Mesenchymal stem cell (in vitro differentiated cells and primary cell): ENCODE measurements at regions not wholly inside any gene's neighbourhood (a gene's known extent, or its start where the extent isn't known, plus 50 kb on each side); places are given as distances from the start of the nearest gene placed in this dataset.

ENCODE experiments used
- DNase-seq: peaks from one replicate; pipeline ENCODE4 v3.0.0-alpha.2; 2013
- H2AFZ ChIP-seq: one replicate; pipeline ENCODE4 v1.6.1; 2013; ENCODE audit warnings: low read depth, mild to moderate bottlenecking, control low read depth, inconsistent platforms, low read length, moderate library complexity
- H2AK5ac ChIP-seq: 2 replicates; pipeline ENCODE4 v1.6.1; 2013; ENCODE audit warnings: low read length, moderate library complexity, mild to moderate bottlenecking, inconsistent platforms; ENCODE audit not compliant: severe bottlenecking
- H2BK120ac ChIP-seq: one replicate; pipeline ENCODE4 v1.6.1; 2013; ENCODE audit warnings: low read depth, mild to moderate bottlenecking, inconsistent platforms, low read length, moderate library complexity
- H2BK12ac ChIP-seq, 2 experiments: one replicate each; pipeline ENCODE4 v1.6.1; 2013; ENCODE audit warnings: inconsistent platforms in 2 of 2, low read length in 2 of 2, mild to moderate bottlenecking in 2 of 2, moderate library complexity in 2 of 2, control low read depth in 1 of 2
- H2BK15ac ChIP-seq: one replicate; pipeline ENCODE4 v1.6.1; 2013; ENCODE audit warnings: mild to moderate bottlenecking, low read depth, inconsistent platforms; ENCODE audit not compliant: poor library complexity, severe bottlenecking
- H2BK5ac ChIP-seq: 2 replicates; pipeline ENCODE4 v1.6.1; 2013; ENCODE audit warnings: low read depth, mild to moderate bottlenecking, low read length, control low read depth, inconsistent platforms; ENCODE audit not compliant: poor library complexity, severe bottlenecking
- H3K14ac ChIP-seq, 2 experiments: one replicate each; pipeline ENCODE4 v1.6.1; 2013; ENCODE audit warnings: inconsistent platforms in 2 of 2, low read length in 2 of 2, control low read depth in 1 of 2, mild to moderate bottlenecking in 1 of 2, moderate library complexity in 1 of 2
- H3K18ac ChIP-seq, 2 experiments: one replicate each; pipeline ENCODE4 v1.6.1; 2013; ENCODE audit warnings: inconsistent platforms in 2 of 2, low read length in 2 of 2, control low read depth in 1 of 2, low read depth in 1 of 2, mild to moderate bottlenecking in 1 of 2
- H3K23ac ChIP-seq, 2 experiments: one replicate each; pipeline ENCODE4 v1.6.1; 2013; ENCODE audit warnings: inconsistent platforms in 2 of 2, low read length in 2 of 2, mild to moderate bottlenecking in 2 of 2, moderate library complexity in 2 of 2, control low read depth in 1 of 2
- H3K27ac ChIP-seq: 2 replicates; pipeline ENCODE4 v1.5.1; 2013; ENCODE audit warnings: mild to moderate bottlenecking, moderate library complexity, low read length, control low read depth, inconsistent platforms; ENCODE audit not compliant: poor library complexity, severe bottlenecking
- H3K27me3 ChIP-seq, 2 experiments: 2 replicates each; pipeline versions ENCODE4 v1.6.1 to v1.7.0; 2013; ENCODE audit warnings: low read length in 2 of 2, mild to moderate bottlenecking in 2 of 2, moderate library complexity in 2 of 2, control low read depth in 1 of 2, inconsistent platforms in 1 of 2; ENCODE audit not compliant: control insufficient read depth in 1 of 2, insufficient read depth in 1 of 2
- H3K36me3 ChIP-seq, 2 experiments: 2 replicates each; pipeline versions ENCODE4 v1.6.1 to v1.7.0; 2013; ENCODE audit warnings: low read length in 2 of 2, control low read depth in 1 of 2, inconsistent platforms in 1 of 2, low read depth in 1 of 2, mild to moderate bottlenecking in 1 of 2; ENCODE audit not compliant: insufficient read depth in 2 of 2, control insufficient read depth in 1 of 2
- H3K4ac ChIP-seq, 2 experiments: one replicate each; pipeline ENCODE4 v1.6.1; 2013; ENCODE audit warnings: inconsistent platforms in 2 of 2, low read length in 2 of 2, mild to moderate bottlenecking in 2 of 2, moderate library complexity in 2 of 2, control low read depth in 1 of 2, low read depth in 1 of 2
- H3K4me1 ChIP-seq: 2 replicates; pipeline ENCODE4 v1.6.1; 2013; ENCODE audit warnings: low read depth, low read length, control low read depth; ENCODE audit not compliant: control insufficient read depth, insufficient read depth
- H3K4me2 ChIP-seq: 2 replicates; pipeline ENCODE4 v1.6.1; 2013; ENCODE audit warnings: low read length, mild to moderate bottlenecking, inconsistent platforms; ENCODE audit not compliant: poor library complexity, severe bottlenecking
- H3K4me3 ChIP-seq, 2 experiments: 2 replicates each; pipeline versions ENCODE4 v1.5.1 to v1.7.0; 2013; ENCODE audit warnings: low read length in 2 of 2, mild to moderate bottlenecking in 2 of 2, control low read depth in 1 of 2, low read depth in 1 of 2; ENCODE audit not compliant: insufficient read depth in 1 of 2
- H3K79me1 ChIP-seq: replicated peaks from 2 replicates; pipeline ENCODE4 v1.6.1; 2013; ENCODE audit warnings: mild to moderate bottlenecking, control low read depth, low read length, inconsistent platforms; ENCODE audit not compliant: poor library complexity, severe bottlenecking
- H3K9ac ChIP-seq: 2 replicates; pipeline ENCODE4 v1.7.0; 2013; ENCODE audit warnings: mild to moderate bottlenecking, low read length, moderate library complexity
- H3K9me3 ChIP-seq: 2 replicates; pipeline ENCODE4 v1.7.0; 2013; ENCODE audit warnings: mild to moderate bottlenecking, low read length; ENCODE audit not compliant: control insufficient read depth
- H4K8ac ChIP-seq: one replicate; pipeline ENCODE4 v1.6.1; 2013; ENCODE audit warnings: inconsistent platforms, mild to moderate bottlenecking, low read length, moderate library complexity
- H4K91ac ChIP-seq: one replicate; pipeline ENCODE4 v1.6.1; 2013; ENCODE audit warnings: mild to moderate bottlenecking, low read length, inconsistent platforms
- WGBS: methylation state at CpG from one replicate; pipeline ENCODE4 v1.1.7; 2013; ENCODE audit warnings: mixed read lengths; 5-methylcytosine and 5-hydroxymethylcytosine counted together

DNA sequence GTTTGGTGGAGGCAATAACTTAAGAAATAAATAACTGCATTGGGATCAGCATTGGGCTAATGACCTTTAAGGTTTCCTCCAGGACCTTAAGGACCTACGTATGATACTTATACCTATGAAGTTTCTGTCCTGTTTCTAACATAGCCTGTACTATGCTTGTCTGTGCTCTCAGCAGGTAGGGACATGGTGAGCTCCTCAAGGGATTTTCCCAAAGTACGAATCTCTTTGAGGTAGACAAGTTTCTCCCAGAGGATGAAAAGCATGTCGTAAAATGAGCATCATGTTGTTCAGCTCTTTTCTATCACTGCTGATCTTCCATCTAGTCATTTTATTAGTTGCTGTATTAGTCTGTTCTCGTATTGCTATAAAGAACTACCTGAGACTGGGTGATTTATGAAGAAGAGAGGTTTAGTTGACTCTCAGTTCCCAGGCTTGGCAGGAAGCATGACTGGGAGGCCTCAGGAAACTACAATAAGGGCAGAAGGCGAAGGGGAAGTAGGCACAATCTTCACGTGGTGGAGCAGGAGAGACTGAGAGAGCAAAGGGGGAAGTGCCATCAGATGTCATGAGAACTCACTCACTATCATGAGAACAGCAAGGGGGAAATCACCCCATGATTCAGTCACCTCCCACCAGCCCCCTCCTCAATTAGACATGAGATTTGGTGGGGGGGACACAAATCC is 77.8 kb upstream of the TGM3 start:
- WGBS = 88% methylated on average over 4 of the region's 6 CpGs
- no peak overlapping the region for H3K14ac ChIP-seq

DNA sequence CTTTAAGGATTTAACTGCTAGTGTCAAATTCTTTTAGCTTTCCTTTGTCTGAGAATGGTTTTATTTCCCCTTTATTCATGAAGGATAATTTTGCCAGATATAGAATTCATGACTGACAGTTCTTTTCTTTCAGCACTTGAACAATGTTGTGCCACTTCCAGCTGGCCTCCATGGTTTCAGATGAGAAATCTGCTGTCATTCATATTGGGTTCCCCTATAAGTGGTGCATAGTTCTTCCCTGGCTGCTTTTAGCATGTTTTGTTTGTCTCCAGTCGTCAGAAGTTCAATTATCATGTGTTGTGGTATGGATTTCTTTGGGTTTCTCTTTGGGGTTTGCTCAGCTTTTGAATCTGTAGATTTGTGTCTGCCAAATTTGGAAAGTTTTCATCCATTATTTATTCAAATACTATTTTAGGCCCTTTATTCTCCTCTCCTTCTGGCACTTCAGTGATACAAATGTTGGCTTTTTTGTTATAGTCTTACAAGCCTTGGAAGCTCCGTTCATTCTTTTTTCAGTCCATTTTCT is 76.3 kb upstream of the TGM3 start:
- no peak overlapping the region for H4K8ac ChIP-seq
- H2BK15ac ChIP-seq = no peak overlapping the region
- H3K9ac ChIP-seq = no peak overlapping the region
- H3K4ac ChIP-seq = no peak overlapping the region
- H2BK120ac ChIP-seq = no peak overlapping the region
- no peak overlapping the region for H3K4me2 ChIP-seq
- H3K4me3 ChIP-seq = no peak overlapping the region
- no peak overlapping the region for H3K18ac ChIP-seq
- no peak overlapping the region for H4K91ac ChIP-seq
- H3K23ac ChIP-seq = no peak overlapping the region
- H3K9me3 ChIP-seq = peaks cover 16% of the 10 kb centered on the region
- no peaks in the 10 kb centered on the region for H3K4me1 ChIP-seq
- no peak overlapping the region for H3K14ac ChIP-seq
- H2AFZ ChIP-seq = no peak overlapping the region
- 60% methylated on average over 2 of the region's 2 CpGs for WGBS
- H3K27ac ChIP-seq = no peak overlapping the region
- H2AK5ac ChIP-seq = no peak overlapping the region
- H2BK12ac ChIP-seq = no peak overlapping the region
- no peaks in the 10 kb centered on the region for H3K36me3 ChIP-seq
- H3K27me3 ChIP-seq = peaks cover 0 to 7% of the 10 kb centered on the region in 2 experiments
- H3K79me1 ChIP-seq = no peaks in the 10 kb centered on the region
- no peak for DNase-seq
- H2BK5ac ChIP-seq = no peak overlapping the region

More for the DNA sequence above, 77.8 kb upstream of the TGM3 start:
- Histone ChIP-seq H2BK120ac (no peak overlapping the region), H3K36me3 (no peaks in the 10 kb centered on the region), H2BK5ac (no peak overlapping the region), H3K18ac (no peak overlapping the region), H3K27me3 (no peaks in the 10 kb centered on the region), H4K91ac (no peak overlapping the region), H3K4ac (no peak overlapping the region), H2AFZ (no peak overlapping the region), H2BK12ac (no peak overlapping the region), H3K79me1 (no peaks in the 10 kb centered on the region), H3K9me3 (peaks cover 16% of the 10 kb centered on the region), H2AK5ac (no peak overlapping the region), H3K23ac (no peak overlapping the region), H3K4me3 (no peak overlapping the region), H2BK15ac (no peak overlapping the region), H4K8ac (no peak overlapping the region), H3K9ac (no peak overlapping the region), H3K4me1 (no peaks in the 10 kb centered on the region), H3K27ac (no peak overlapping the region), H3K4me2 (no peak overlapping the region)
- no peak for DNase-seq

DNA sequence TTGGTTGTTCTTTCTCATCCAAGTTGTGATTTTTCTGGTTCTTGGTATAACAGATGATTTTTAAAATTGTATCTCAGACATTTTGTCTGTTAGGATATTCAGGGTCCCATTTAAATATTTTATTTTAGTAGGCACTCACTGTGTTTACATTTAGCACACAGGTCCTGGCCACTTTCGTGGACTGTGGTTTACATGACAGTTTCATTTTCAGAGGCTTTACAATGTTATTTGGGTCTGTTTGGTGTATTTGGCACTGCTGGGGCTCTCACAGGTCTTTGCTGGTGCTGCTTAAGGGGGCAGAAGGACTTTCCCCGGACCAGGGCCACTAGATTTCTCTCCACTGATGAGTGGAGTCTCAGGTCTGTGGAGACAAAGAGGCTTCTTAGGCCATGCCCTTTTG is 75.5 kb upstream of the TGM3 start:
- Histone ChIP-seq H4K91ac (no peak overlapping the region), H3K9me3 (peaks cover 16% of the 10 kb centered on the region), H2AK5ac (no peak overlapping the region), H3K14ac (no peak overlapping the region), H2BK12ac (no peak overlapping the region), H3K4ac (no peak overlapping the region), H3K27me3 (peaks cover 0 to 9% of the 10 kb centered on the region in 2 experiments), H2BK120ac (no peak overlapping the region), H4K8ac (no peak overlapping the region), H2AFZ (no peak overlapping the region), H3K4me3 (no peak overlapping the region), H3K4me2 (no peak overlapping the region), H3K79me1 (no peaks in the 10 kb centered on the region), H3K9ac (no peak overlapping the region), H3K4me1 (no peaks in the 10 kb centered on the region), H3K36me3 (no peaks in the 10 kb centered on the region), H3K23ac (no peak overlapping the region), H2BK15ac (no peak overlapping the region), H3K18ac (no peak overlapping the region), H3K27ac (no peak overlapping the region), H2BK5ac (no peak overlapping the region)
- no peak for DNase-seq
- 69% methylated on average over 2 of the region's 2 CpGs for WGBS

DNA sequence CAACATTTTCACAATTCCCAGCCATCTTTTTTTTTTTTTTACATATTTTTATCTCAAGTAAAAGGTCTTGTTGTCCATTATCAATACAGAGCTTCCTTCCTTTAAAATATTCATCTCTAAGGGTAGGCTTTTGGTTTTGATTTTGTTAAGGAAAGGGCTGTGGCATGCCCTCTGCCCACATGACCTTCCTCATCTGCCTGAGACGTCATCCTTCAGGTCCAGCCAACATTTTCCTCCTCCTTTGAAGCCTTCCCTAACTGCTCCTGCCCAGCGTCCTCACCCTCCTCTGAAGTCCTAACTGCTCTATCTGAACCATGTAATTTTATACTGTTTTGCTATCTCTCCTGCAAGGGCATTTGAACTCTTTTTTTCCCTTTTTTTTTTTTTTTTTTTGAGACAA is 73.9 kb upstream of the TGM3 start:
- Histone ChIP-seq H2BK15ac (no peak overlapping the region), H3K4me1 (no peaks in the 10 kb centered on the region), H3K36me3 (no peaks in the 10 kb centered on the region), H3K23ac (no peak overlapping the region), H2BK120ac (no peak overlapping the region), H3K18ac (no peak overlapping the region), H3K27me3 (peaks cover 0 to 9% of the 10 kb centered on the region in 2 experiments), H3K14ac (no peak overlapping the region), H2AK5ac (no peak overlapping the region), H3K4me2 (no peak overlapping the region), H3K4ac (no peak overlapping the region), H3K79me1 (no peaks in the 10 kb centered on the region), H3K9me3 (peaks cover 16% of the 10 kb centered on the region), H3K27ac (no peak overlapping the region), H2BK12ac (no peak overlapping the region), H2AFZ (no peak overlapping the region), H4K8ac (no peak overlapping the region), H3K4me3 (no peak overlapping the region), H2BK5ac (no peak overlapping the region), H4K91ac (no peak overlapping the region), H3K9ac (no peak overlapping the region)
- no peak for DNase-seq
- 65% methylated on average over 2 of the region's 2 CpGs for WGBS
